ENCODE measurements at regions not wholly inside any gene's neighbourhood (a gene's known extent, or its start where the extent isn't known, plus 50 kb on each side); places are given as distances from the start of the nearest gene placed in this dataset.

GRCh38 chr3:43970920-43971319 is 270.8 kb upstream of the TOPAZ1 start:
- TF ChIP-seq CTCF (IDR thresholded peaks at IDR 0.05; ENCODE audit: insufficient read depth, low read depth, low read length, missing control alignments) = no peak
- DNase-seq (ENCODE audit: low read depth) = no peak
- H3K4me3 ChIP-seq (ENCODE audit: low read depth, low read length) = no peak overlapping the region

DNA sequence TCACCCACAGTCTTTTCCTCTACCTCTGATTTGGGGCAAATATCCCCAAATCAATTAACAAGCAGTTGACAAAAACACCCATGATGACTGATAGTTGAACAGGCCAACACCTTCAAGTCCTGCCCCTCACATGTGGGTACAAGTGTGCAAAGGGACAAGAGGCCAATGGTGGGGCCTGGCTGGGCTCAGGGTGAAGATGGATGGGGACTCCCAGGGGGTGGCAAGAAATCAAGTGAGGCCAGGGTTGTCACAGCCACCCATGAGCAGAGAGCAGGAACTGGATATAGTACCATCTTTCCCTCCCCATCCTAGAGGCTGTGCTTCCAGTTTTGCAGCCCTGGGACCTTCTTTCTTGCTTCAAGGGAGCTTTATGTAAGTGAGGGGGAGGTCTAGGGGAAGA is 270.2 kb upstream of the TOPAZ1 start:
- no peak for TF ChIP-seq CTCF (IDR thresholded peaks at IDR 0.05; ENCODE audit: insufficient read depth, low read depth, low read length, missing control alignments)
- DNase-seq (ENCODE audit: low read depth) = no peak
- H3K4me3 ChIP-seq (ENCODE audit: low read depth, low read length) = no peak overlapping the region

DNA sequence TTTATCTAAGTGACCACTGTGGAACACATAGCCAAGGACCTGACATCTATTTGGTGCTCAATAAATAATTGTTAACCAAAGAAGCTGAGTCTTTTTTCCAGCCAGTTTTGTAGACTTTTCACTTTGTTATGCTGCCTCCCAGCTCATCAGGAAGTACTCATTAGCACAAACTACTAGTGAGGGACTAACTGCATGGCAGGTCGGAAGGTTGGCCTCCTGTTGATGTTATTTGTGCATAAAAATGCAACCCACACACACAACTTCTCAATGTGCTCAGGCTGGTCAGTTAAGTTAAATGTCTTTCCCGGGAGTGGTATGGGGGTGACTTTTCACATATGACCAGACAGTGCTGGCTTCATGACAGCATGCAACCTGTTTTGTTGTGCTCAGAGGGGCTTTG is 263.0 kb upstream of the TOPAZ1 start:
- no peak overlapping the region for H3K4me3 ChIP-seq (ENCODE audit: low read depth, low read length)
- DNase-seq (ENCODE audit: low read depth) = no peak
- TF ChIP-seq CTCF (IDR thresholded peaks at IDR 0.05; ENCODE audit: insufficient read depth, low read depth, low read length, missing control alignments) = no peak

DNA sequence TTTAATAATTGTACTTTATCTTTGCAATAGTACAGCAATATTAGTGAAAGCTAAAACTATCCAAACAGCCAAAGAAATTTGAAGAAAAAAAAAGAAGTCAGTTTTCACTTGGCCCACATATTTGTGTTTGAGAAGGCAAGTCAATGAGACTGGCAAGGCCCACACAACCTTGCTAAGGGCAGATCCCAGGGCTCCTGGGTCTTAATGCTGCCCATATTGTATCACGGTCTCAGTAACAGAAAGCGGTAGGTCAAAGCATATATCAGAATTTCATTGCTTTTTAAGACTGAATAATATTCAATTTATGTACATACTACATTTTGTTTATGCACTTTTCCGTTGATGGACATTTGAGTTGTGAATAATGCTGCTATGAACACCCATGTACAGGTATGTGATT is 262.0 kb upstream of the TOPAZ1 start:
- no peak overlapping the region for H3K4me3 ChIP-seq (ENCODE audit: low read depth, low read length)
- DNase-seq (ENCODE audit: low read depth) = no peak
- no peak for TF ChIP-seq CTCF (IDR thresholded peaks at IDR 0.05; ENCODE audit: insufficient read depth, low read depth, low read length, missing control alignments)

GRCh38 chr3:43994657-43995546 is 246.8 kb upstream of the TOPAZ1 start:
- TF ChIP-seq CTCF (IDR thresholded peaks at IDR 0.05; ENCODE audit: insufficient read depth, low read depth, low read length, missing control alignments) = no peak
- peak overlapping the region; percentile 69 for H3K4me3 ChIP-seq (ENCODE audit: low read depth, low read length)
- peak; percentile 67 for DNase-seq (ENCODE audit: low read depth)

GRCh38 chr3:43995547-43996378 is 245.9 kb upstream of the TOPAZ1 start:
- peak overlapping the region; percentile 69 for H3K4me3 ChIP-seq (ENCODE audit: low read depth, low read length)
- no peak for TF ChIP-seq CTCF (IDR thresholded peaks at IDR 0.05; ENCODE audit: insufficient read depth, low read depth, low read length, missing control alignments)
- peak; percentile 35 for DNase-seq (ENCODE audit: low read depth)
